Kasumi-1 (cell line): ENCODE measurements at regions not wholly inside any gene's neighbourhood (a gene's known extent, or its start where the extent isn't known, plus 50 kb on each side); places are given as distances from the start of the nearest gene placed in this dataset.

Source experiments
- DNase-seq, 2 experiments: peaks; one replicate each; lab custom pipeline; 2025; lab: John Stamatoyannopoulos, UW

GRCh38 chr1:79848316-79848715, 841.8 kb upstream of the ADGRL4 start:
- no peak for DNase-seq

GRCh38 chr1:79847700-79848099, 841.2 kb upstream of the ADGRL4 start:
- no peak for DNase-seq

GRCh38 chr1:79845936-79846335, 839.4 kb upstream of the ADGRL4 start:
- DNase-seq = no peak

DNA sequence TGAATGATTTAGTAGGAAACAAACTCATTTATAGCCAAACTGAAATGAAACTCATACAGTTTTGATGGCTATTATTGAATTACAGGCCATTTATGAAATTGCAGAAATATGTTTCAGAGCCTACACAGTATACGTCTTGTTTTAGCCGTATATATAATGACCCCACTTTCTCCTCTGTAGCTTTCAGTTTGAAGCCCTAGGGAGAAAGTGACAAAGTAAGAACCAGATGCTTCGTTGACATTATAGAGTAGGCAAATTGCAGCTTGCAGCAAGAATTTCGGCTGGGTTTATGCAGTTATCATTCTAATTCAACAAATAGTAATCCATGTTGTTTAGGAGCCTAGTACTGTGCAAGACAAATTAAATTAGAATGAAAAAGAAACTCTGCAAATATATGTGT, 836.3 kb upstream of the ADGRL4 start:
- DNase-seq = no peak

GRCh38 chr1:79839882-79840281, 833.4 kb upstream of the ADGRL4 start:
- no peak for DNase-seq

DNA sequence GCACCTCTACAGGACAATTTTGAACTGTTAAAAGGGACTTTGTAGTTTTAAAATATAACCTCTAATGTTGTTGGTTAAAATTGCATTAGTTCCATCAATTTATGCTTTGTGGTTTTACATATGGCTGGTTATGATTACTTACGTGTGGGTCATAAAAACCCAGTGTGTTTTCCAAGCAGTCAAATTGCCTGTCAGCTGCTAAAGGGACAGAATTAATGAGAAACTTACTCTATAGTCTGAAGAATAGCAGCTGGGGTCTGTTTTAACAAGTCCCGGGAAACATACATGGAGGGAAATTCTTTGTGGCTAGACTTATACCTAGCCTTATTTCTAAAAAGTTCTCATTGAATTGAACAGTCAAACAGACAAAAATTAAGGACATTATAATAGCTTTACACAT, 820.9 kb upstream of the ADGRL4 start:
- no peak for DNase-seq

DNA sequence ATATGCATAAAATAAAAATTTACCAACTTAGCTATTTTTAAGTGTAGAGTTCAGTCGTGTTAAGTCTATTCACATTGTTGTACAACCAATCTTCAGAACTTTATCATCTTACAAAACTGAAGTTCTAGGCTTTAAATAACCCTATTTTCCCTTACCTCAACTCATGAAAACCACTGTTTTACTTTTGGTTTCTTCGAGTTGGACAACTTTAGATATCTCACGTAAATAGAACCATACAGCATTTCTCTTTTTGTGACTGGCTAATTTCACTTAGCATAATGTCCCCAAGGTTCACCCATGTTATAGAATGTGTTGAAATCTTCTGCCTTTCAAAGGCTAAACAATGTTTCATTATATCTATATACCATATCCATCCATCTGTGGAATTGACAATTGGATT, 819.0 kb upstream of the ADGRL4 start:
- DNase-seq = no peak

DNA sequence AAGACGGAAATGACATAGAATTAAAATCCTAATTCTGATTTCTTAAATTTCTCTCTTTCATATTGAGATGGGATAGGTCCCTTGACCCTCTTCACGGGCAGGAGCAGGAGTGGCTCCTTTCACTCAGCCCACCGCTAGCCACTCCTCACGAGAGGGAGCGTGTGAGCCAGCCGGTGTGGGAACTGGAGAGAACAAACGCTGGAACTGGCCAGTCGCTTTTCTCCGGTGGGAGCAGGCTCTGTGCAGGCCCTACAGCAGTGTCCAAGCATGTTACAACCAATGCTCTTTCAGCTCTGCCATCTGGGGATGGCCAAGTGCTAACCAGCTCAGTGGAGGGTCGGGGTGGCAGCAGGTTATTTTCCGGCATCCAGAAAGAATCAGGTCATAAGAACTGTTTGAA, 815.5 kb upstream of the ADGRL4 start:
- DNase-seq = no peak

- no peak for DNase-seq
Measured at GRCh38 chr1:79819140-79819539, 812.6 kb upstream of the ADGRL4 start.

GRCh38 chr1:79817031-79817560, 810.6 kb upstream of the ADGRL4 start:
- no peak for DNase-seq

DNA sequence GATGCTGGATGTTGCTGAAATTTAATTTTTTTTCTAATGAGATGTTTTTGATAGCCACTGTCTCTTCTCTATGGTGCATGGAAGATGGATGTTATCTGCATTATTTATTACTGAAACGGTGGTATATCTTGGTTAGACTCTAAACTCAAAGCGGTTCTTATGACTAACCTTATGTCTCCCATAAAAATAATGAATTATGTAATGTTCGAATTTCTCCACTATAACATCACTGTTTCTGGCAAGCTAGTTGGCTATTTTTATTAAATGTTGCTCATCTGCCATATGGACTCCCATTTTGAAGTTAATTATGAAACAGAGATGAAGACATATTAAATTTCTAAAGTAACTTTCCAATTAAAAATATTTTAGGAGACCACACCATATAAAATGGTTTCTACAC, 808.6 kb upstream of the ADGRL4 start:
- DNase-seq = no peak

- DNase-seq = no peak
Measured at GRCh38 chr1:79811173-79811572, 804.6 kb upstream of the ADGRL4 start.

DNA sequence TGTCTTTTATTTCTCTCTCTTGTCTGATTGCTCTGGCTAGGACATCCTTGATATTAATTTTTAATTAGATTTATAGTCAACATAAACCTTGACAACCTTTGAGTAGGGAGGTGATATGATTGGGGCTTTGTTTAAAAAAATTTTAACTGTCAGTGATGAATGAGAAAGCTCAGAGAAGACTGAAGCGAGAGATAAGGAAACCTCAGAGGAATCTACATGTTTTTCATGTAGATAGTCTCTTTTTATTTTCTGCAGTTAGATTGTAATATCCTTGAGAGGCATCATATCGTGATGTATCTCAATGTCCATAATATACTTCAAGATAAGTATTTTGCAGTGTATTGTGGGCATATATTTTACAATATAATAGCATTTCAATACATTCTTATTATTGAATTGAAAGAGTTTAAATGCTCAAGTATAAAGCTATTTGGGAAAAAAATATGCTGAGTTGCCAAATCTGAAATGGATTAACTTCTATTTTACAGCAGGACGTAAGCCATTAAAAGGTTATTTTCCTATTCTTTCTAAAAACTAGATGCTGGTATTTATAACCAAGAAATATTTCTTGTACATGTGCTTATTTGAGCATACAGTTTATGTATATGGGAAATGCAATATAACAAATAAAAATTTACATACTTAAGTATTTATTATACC, 802.4 kb upstream of the ADGRL4 start:
- DNase-seq = no peak

DNA sequence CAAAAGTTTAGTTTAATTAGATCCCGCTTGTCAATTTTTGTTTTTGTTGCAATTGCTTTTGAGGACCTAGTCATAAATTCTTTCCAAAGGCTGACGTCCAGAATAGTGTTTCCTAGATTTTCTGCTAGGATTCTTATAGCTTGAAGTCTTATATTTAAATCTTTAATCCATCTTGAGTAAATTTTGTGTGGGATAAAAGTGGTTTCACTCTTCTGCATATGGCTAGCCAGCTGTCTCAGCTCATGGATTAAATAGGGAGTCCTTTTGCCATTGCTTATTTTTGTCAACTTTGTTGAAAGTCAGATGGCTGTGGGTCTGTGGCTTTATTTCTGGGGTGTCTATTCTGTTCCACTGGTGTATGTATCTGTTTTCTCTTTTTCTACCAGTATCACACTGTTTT, 801.3 kb upstream of the ADGRL4 start:
- DNase-seq = no peak

DNA sequence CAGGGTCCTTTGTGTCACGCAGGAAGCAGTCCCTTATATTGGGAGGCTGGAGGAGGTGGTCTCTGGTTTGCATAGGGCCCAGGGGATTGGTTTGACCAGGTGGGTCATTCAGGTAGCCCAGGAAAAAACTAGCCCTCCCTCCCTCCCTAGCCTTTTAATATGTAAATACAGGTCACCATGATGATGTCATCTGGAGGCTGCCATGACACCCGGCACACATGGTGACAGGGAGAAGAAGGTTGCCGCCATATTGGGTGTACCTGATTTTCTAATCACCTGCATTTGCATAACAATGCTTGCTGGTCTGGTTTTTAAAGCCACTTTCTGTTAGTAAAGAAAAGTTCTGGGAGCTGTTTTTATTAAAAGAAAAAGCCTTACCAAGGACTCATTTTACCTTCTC, 791.0 kb upstream of the ADGRL4 start:
- no peak for DNase-seq

- DNase-seq = no peak
Measured at GRCh38 chr1:79796434-79796833, 789.9 kb upstream of the ADGRL4 start.

- no peak for DNase-seq
Measured at GRCh38 chr1:79792219-79792930, 785.8 kb upstream of the ADGRL4 start.

DNA sequence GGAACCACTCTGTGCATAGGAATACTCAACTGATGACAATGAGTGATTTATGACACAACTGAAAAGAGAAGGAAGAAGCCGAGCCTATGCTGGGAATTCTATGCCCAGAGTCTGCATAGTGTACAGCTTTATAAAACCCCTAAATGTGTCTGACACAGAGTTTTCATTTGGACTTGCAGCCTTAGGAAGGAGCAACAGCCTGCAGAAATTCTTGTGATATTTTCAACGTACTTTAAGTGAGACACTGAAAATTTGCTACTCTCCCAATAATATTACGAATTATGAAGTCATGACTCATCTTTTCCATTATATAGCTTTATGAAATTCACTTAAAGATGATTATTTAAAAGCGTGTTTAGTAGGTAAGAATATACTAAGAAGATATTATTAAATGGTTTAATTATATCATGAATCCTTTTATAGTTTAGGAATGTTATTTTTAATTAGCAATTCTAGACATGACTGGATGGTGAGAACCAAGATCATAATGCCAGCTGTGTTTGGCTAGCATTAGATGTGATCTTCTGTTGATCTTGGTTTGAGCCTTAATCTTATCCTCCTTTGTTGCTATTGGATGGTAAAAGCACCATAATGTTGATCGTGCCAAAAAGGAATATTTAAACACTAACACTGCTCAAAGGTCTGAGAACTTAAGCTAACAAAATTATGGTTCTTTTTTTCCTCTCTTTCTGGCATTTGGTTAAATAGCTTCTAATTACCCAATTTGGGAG, 785.1 kb upstream of the ADGRL4 start:
- no peak for DNase-seq

GRCh38 chr1:79790950-79791349, 784.4 kb upstream of the ADGRL4 start:
- no peak for DNase-seq

DNA sequence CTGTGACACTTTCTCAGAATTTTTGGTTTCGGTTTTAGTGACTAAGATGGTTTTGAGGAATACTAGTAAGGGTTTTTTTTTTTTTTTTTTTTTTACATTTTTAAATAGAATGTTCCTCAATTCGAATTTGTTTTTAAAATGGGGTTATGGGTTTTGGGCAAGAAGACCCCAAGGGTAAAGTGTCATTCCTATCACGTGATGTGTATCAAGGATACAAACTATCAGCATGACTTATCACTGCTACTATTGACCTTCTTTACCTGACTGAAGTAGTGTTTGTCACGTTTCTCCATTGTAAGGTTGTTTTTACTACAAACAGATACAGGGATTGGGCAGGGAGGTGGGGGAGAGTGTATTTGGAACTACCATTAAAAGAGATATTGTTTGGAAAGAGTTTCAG, 781.1 kb upstream of the ADGRL4 start:
- DNase-seq = no peak

- DNase-seq = no peak
Measured at GRCh38 chr1:79785964-79786363, 779.4 kb upstream of the ADGRL4 start.

DNA sequence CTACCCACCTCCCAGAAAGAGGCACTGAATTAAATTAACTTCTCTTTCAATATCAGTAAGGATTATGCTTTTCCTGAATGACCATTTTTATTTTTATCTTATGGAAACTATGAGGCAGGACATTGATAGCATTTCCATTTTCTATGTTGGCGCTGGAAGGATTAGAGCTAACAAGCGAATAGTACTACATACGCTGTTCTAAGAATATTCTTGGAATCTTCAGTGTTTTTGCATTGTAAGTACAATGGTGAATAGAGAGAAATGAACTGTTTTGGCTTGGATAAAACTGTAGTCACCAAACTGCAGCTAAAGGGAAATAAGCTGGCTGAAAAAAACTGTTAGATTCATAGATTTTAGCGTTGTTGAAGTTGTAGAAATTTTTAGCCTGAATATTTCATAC, 779.0 kb upstream of the ADGRL4 start:
- DNase-seq = no peak

DNA sequence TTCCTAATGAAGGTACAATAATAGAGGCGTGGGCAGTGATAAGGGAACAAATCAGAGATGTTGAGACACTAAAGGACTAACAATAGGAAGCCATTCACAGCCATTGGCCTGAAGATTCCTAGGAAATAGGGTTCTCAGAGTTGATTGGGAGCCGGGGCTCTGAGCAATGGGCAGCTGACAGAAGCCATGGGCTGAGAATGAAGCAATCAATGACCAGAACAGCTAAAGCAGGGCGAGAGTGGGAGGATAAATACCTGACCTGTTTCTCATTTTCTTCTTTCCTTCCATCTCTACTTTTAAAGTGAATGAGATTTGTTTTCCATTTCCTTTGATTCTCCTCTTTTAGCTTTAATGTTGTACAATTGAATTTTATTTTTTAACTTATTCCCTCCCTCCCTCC, 774.7 kb upstream of the ADGRL4 start:
- no peak for DNase-seq
